CD4-positive, alpha-beta T cell treated with Interleukin-17A for 1 hour (primary cell): ENCODE measurements at regions not wholly inside any gene's neighbourhood (a gene's known extent, or its start where the extent isn't known, plus 50 kb on each side); places are given as distances from the start of the nearest gene placed in this dataset.

ENCODE experiments used
- DNase-seq: peaks from one replicate; pipeline ENCODE4 v3.0.0-alpha.2; 2020

GRCh38 chr15:95816591-95816990 lies 513.9 kb upstream of the NR2F2 start:
- DNase-seq = no peak

- DNase-seq = no peak
Observed at GRCh38 chr15:95822961-95823360, 507.5 kb upstream of the NR2F2 start.

GRCh38 chr15:95825208-95825607 lies 505.3 kb upstream of the NR2F2 start:
- no peak for DNase-seq

- DNase-seq = no peak
Observed at GRCh38 chr15:95825671-95826411, 504.7 kb upstream of the NR2F2 start.

- DNase-seq = peak; percentile 23
Observed at GRCh38 chr15:95826412-95827195, 503.9 kb upstream of the NR2F2 start.

- DNase-seq = no peak
Observed at GRCh38 chr15:95829062-95829461, 501.4 kb upstream of the NR2F2 start.

GRCh38 chr15:95830281-95830680 lies 500.2 kb upstream of the NR2F2 start:
- no peak for DNase-seq

- DNase-seq = no peak
Observed at GRCh38 chr15:95832668-95833067, 497.8 kb upstream of the NR2F2 start.

GRCh38 chr15:95834028-95834804 lies 496.3 kb upstream of the NR2F2 start:
- DNase-seq = no peak

- DNase-seq = no peak
Observed at GRCh38 chr15:95836536-95836935, 494.0 kb upstream of the NR2F2 start.

- no peak for DNase-seq
Observed at GRCh38 chr15:95837341-95838004, 493.0 kb upstream of the NR2F2 start.

- peak; percentile 50 for DNase-seq
Observed at GRCh38 chr15:95839367-95839782, 491.1 kb upstream of the NR2F2 start.

GRCh38 chr15:95840004-95840403 lies 490.5 kb upstream of the NR2F2 start:
- DNase-seq = no peak

- no peak for DNase-seq
Observed at GRCh38 chr15:95840855-95841254, 489.6 kb upstream of the NR2F2 start.

GRCh38 chr15:95842576-95842975 lies 487.9 kb upstream of the NR2F2 start:
- DNase-seq = no peak

- no peak for DNase-seq
Observed at GRCh38 chr15:95843241-95843910, 487.1 kb upstream of the NR2F2 start.

- no peak for DNase-seq
Observed at GRCh38 chr15:95845862-95846515, 484.5 kb upstream of the NR2F2 start.

- DNase-seq = no peak
Observed at GRCh38 chr15:95848126-95848525, 482.4 kb upstream of the NR2F2 start.

GRCh38 chr15:95850837-95851236 lies 479.7 kb upstream of the NR2F2 start:
- DNase-seq = no peak

GRCh38 chr15:95853350-95853749 lies 477.1 kb upstream of the NR2F2 start:
- no peak for DNase-seq

- no peak for DNase-seq
Observed at GRCh38 chr15:95857124-95857757, 473.3 kb upstream of the NR2F2 start.
